ENCODE measurements at regions not wholly inside any gene's neighbourhood (a gene's known extent, or its start where the extent isn't known, plus 50 kb on each side); places are given as distances from the start of the nearest gene placed in this dataset.
"Not testable (repeated sequence)": the region's sequence is repeated elsewhere in the genome, so short reads cannot be mapped to it uniquely, and the experiment has no call there.

GRCh38 chr20:53738945-53739798 lies 145.5 kb upstream of the ZNF217 start:
- no peak for DNase-seq

- peak; percentile 20 for DNase-seq
Observed at GRCh38 chr20:53738039-53738944, 144.7 kb upstream of the ZNF217 start.

- no peak for DNase-seq
Observed at GRCh38 chr20:53737396-53738038, 143.9 kb upstream of the ZNF217 start.

GRCh38 chr20:53736757-53737395 lies 143.2 kb upstream of the ZNF217 start:
- no peak for DNase-seq

- no peak for DNase-seq
Observed at GRCh38 chr20:53736122-53736756, 142.6 kb upstream of the ZNF217 start.

- DNase-seq, result no peak
Observed at GRCh38 chr20:53735536-53736050, 142.0 kb upstream of the ZNF217 start.

- no peak for DNase-seq
Observed at GRCh38 chr20:53734006-53734688, 140.5 kb upstream of the ZNF217 start.

- no peak for DNase-seq
Observed at GRCh38 chr20:53731595-53731994, 138.0 kb upstream of the ZNF217 start.

GRCh38 chr20:53728359-53728758 lies 134.7 kb upstream of the ZNF217 start:
- no peak for DNase-seq

- not testable (repeated sequence) for DNase-seq
Observed at GRCh38 chr20:53727239-53727638, 133.6 kb upstream of the ZNF217 start.

- no peak for DNase-seq
Observed at GRCh38 chr20:53725575-53725970, 131.9 kb upstream of the ZNF217 start.

GRCh38 chr20:53723621-53724020 lies 130.0 kb upstream of the ZNF217 start:
- DNase-seq, result no peak

GRCh38 chr20:53723045-53723444 lies 129.4 kb upstream of the ZNF217 start:
- DNase-seq, result no peak

GRCh38 chr20:53722515-53723036 lies 128.9 kb upstream of the ZNF217 start:
- DNase-seq, result no peak

GRCh38 chr20:53721445-53721963 lies 127.9 kb upstream of the ZNF217 start:
- DNase-seq, result not testable (repeated sequence)

- not testable (repeated sequence) for DNase-seq
Observed at GRCh38 chr20:53719171-53719803, 125.6 kb upstream of the ZNF217 start.

GRCh38 chr20:53718142-53719021 lies 124.7 kb upstream of the ZNF217 start:
- DNase-seq, result no peak

GRCh38 chr20:53716395-53716794 lies 122.8 kb upstream of the ZNF217 start:
- DNase-seq, result no peak

GRCh38 chr20:53714524-53714923 lies 120.9 kb upstream of the ZNF217 start:
- no peak for DNase-seq
